Neural progenitor cell (in vitro differentiated cells): ENCODE measurements at regions not wholly inside any gene's neighbourhood (a gene's known extent, or its start where the extent isn't known, plus 50 kb on each side); places are given as distances from the start of the nearest gene placed in this dataset.

Experiments used
- DNase-seq: peaks from one replicate; pipeline ENCODE4 v3.0.0-alpha.2; 2016; ENCODE audit warnings: low spot score
- H2AFZ ChIP-seq: fragments of 200-600 bp; sonication (generic); replicated peaks from 2 replicates; pipeline ENCODE4 v1.6.1; 2016; ENCODE audit warnings: antibody characterized with exemption
- H3F3A ChIP-seq: fragments of 200-600 bp; sonication (generic); 2 replicates; pipeline ENCODE4 v1.6.1; 2016; ENCODE audit warnings: antibody characterized with exemption, low read depth
- H3K27ac ChIP-seq: fragments of 200-600 bp; sonication (generic); 2 replicates; pipeline ENCODE4 v1.5.1; 2016; ENCODE audit warnings: mild to moderate bottlenecking
- H3K27me3 ChIP-seq: fragments of 200-600 bp; sonication (generic); 2 replicates; pipeline ENCODE4 v1.6.1; 2016; ENCODE audit warnings: mild to moderate bottlenecking, moderate library complexity
- H3K36me3 ChIP-seq: fragments of 200-600 bp; sonication (generic); 2 replicates; pipeline ENCODE4 v1.5.1; 2016
- H3K4me1 ChIP-seq: fragments of 200-600 bp; sonication (generic); 2 replicates; pipeline ENCODE4 v1.6.1; 2016; ENCODE audit warnings: mixed run types
- H3K4me2 ChIP-seq: fragments of 200-600 bp; sonication (generic); 2 replicates; pipeline ENCODE4 v1.6.1; 2016
- H3K4me3 ChIP-seq: fragments of 200-600 bp; sonication (generic); 2 replicates; pipeline ENCODE4 v1.5.1; 2016
- H3K79me2 ChIP-seq: fragments of 200-600 bp; sonication (generic); 2 replicates; pipeline ENCODE4 v1.6.1; 2016; ENCODE audit warnings: low read depth
- H3K9ac ChIP-seq: fragments of 200-600 bp; sonication (generic); 2 replicates; pipeline ENCODE4 v1.6.1; 2016
- H3K9me3 ChIP-seq: fragments of 200-600 bp; sonication (generic); 2 replicates; pipeline ENCODE4 v1.5.1; 2016; ENCODE audit warnings: low read depth
- H4K20me1 ChIP-seq: fragments of 200-600 bp; sonication (generic); 2 replicates; pipeline ENCODE4 v1.6.1; 2016; ENCODE audit warnings: low read depth
- H3K27ac Mint-ChIP-seq: 3 replicates; pipeline ENCODE4 v1.8.0; 2021; ENCODE audit warnings: mixed read lengths
- H3K27me3 Mint-ChIP-seq: 2 replicates; pipeline ENCODE4 v1.8.0; 2022; ENCODE audit warnings: low read depth, mild to moderate bottlenecking, inconsistent platforms, moderate library complexity, mixed read lengths; ENCODE audit not compliant: insufficient read depth
- H3K36me3 Mint-ChIP-seq: 3 replicates; pipeline ENCODE4 v1.8.0; 2021; ENCODE audit warnings: mixed read lengths
- H3K4me1 Mint-ChIP-seq: 3 replicates; pipeline ENCODE4 v1.8.0; 2021; ENCODE audit warnings: mixed read lengths
- H3K4me3 Mint-ChIP-seq: 3 replicates; pipeline ENCODE4 v1.8.0; 2021; ENCODE audit warnings: mild to moderate bottlenecking, moderate library complexity, mixed read lengths
- H3K9me3 Mint-ChIP-seq: 3 replicates; pipeline ENCODE4 v1.8.0; 2020; ENCODE audit warnings: mixed read lengths
- CTCF ChIP-seq: fragments of 200-600 bp; sonication (generic); IDR thresholded peaks from 2 replicates; pipeline ENCODE4 v1.5.1; 2017; ENCODE audit warnings: antibody characterized with exemption, mild to moderate bottlenecking
- EZH2 ChIP-seq: fragments of 200-600 bp; sonication (generic); IDR thresholded peaks from 2 replicates; pipeline ENCODE4 v1.6.1; 2017; ENCODE audit warnings: antibody characterized with exemption, mild to moderate bottlenecking, moderate library complexity
- EZH2phosphoT487 ChIP-seq: fragments of 200-600 bp; sonication (generic); IDR thresholded peaks from 2 replicates; pipeline ENCODE4 v1.6.1; 2017; ENCODE audit warnings: antibody characterized with exemption

- TF ChIP-seq EZH2phosphoT487: no peak
- TF ChIP-seq EZH2: no peak
- no peak for TF ChIP-seq CTCF
- no peak overlapping the region for H3K4me3 Mint-ChIP-seq
- Histone ChIP-seq H2AFZ (no peak overlapping the region), H3K36me3 (no peaks in the 10 kb centered on the region), H3K9ac (no peak overlapping the region), H3K4me1 (no peaks in the 10 kb centered on the region), H3K27me3 (no peaks in the 10 kb centered on the region), H3K4me2 (no peak overlapping the region), H4K20me1 (no peaks in the 10 kb centered on the region), H3K4me3 (no peak overlapping the region), H3K9me3 (no peaks in the 10 kb centered on the region), H3F3A (no peaks in the 10 kb centered on the region), H3K79me2 (no peaks in the 10 kb centered on the region), H3K27ac (no peak overlapping the region)
- H3K36me3 Mint-ChIP-seq: no peaks in the 10 kb centered on the region
- no peak overlapping the region for H3K27ac Mint-ChIP-seq
- peaks cover 5% of the 10 kb centered on the region for H3K4me1 Mint-ChIP-seq
- H3K27me3 Mint-ChIP-seq: peaks cover 6% of the 10 kb centered on the region
- H3K9me3 Mint-ChIP-seq: no peaks in the 10 kb centered on the region
- DNase-seq: no peak
Observed at GRCh38 chr5:54655761-54656160, 138.2 kb downstream of the SNX18 start.

- H3K9me3 ChIP-seq: no peaks in the 10 kb centered on the region
- Mint-ChIP-seq H3K27ac (no peak overlapping the region), H3K36me3 (no peaks in the 10 kb centered on the region), H3K4me1 (peaks cover 5% of the 10 kb centered on the region), H3K9me3 (no peaks in the 10 kb centered on the region), H3K27me3 (peaks cover 6% of the 10 kb centered on the region), H3K4me3 (no peak overlapping the region)
- no peaks in the 10 kb centered on the region for H3K36me3 ChIP-seq
- TF ChIP-seq CTCF (no peak), EZH2phosphoT487 (no peak)
- H3K4me2 ChIP-seq: no peak overlapping the region
- no peak overlapping the region for H2AFZ ChIP-seq
- no peaks in the 10 kb centered on the region for H4K20me1 ChIP-seq
- no peaks in the 10 kb centered on the region for H3K4me1 ChIP-seq
- H3F3A ChIP-seq: no peaks in the 10 kb centered on the region
- H3K9ac ChIP-seq: no peak overlapping the region
- H3K27ac ChIP-seq: no peak overlapping the region
- no peak overlapping the region for H3K4me3 ChIP-seq
- DNase-seq: no peak
- no peaks in the 10 kb centered on the region for H3K79me2 ChIP-seq
- no peaks in the 10 kb centered on the region for H3K27me3 ChIP-seq
Observed at GRCh38 chr5:54655266-54655665, 137.7 kb downstream of the SNX18 start.

- Histone ChIP-seq H3K27ac (no peak overlapping the region), H3K4me3 (no peak overlapping the region), H4K20me1 (no peaks in the 10 kb centered on the region), H3F3A (no peaks in the 10 kb centered on the region), H3K79me2 (no peaks in the 10 kb centered on the region), H3K4me2 (no peak overlapping the region), H2AFZ (no peak overlapping the region), H3K36me3 (no peaks in the 10 kb centered on the region), H3K9me3 (no peaks in the 10 kb centered on the region), H3K4me1 (no peaks in the 10 kb centered on the region), H3K9ac (no peak overlapping the region), H3K27me3 (no peaks in the 10 kb centered on the region)
- Mint-ChIP-seq H3K9me3 (peaks cover 2% of the 10 kb centered on the region), H3K27ac (no peak overlapping the region), H3K4me1 (peaks cover 5% of the 10 kb centered on the region), H3K27me3 (peaks cover 6% of the 10 kb centered on the region), H3K36me3 (no peaks in the 10 kb centered on the region), H3K4me3 (no peak overlapping the region)
- no peak for TF ChIP-seq EZH2
- TF ChIP-seq EZH2phosphoT487: no peak
- no peak for TF ChIP-seq CTCF
- no peak for DNase-seq
Observed at GRCh38 chr5:54653956-54654614, 136.5 kb downstream of the SNX18 start.
